Vagina (tissue), 2 donors: ENCODE measurements at regions not wholly inside any gene's neighbourhood (a gene's known extent, or its start where the extent isn't known, plus 50 kb on each side); places are given as distances from the start of the nearest gene placed in this dataset.

Experiments
- DNase-seq, 2 donors: peaks; one replicate each; pipeline ENCODE4 v3.0.0-alpha.2; 2017; ENCODE audit errors: extremely low spot score in 2 of 2
- H3K27ac ChIP-seq: fragments of 200-600 bp; sonication (generic); one replicate; pipeline ENCODE4 v1.5.1; 2019
- H3K27me3 ChIP-seq: fragments of 200-600 bp; sonication (generic); one replicate; pipeline ENCODE4 v1.5.1; 2019
- H3K36me3 ChIP-seq, 2 donors: fragments of 200-600 bp; sonication (generic); one replicate each; pipeline ENCODE4 v1.5.1; 2017 to 2019
- H3K4me1 ChIP-seq: fragments of 200-600 bp; sonication (generic); one replicate; pipeline ENCODE4 v1.5.1; 2019
- H3K4me3 ChIP-seq, 2 donors: fragments of 200-600 bp; sonication (generic); 1 replicate in 1 of 2; 2 replicates in 1 of 2; pipeline ENCODE4 v1.5.1; 2016 to 2019
- H3K9me3 ChIP-seq: fragments of 200-600 bp; sonication (generic); one replicate; pipeline ENCODE4 v1.5.1; 2019
- CTCF ChIP-seq, 3 experiments: fragments of 450-650 bp in 2 of 3; fragments of 200-600 bp in 1 of 3; sonication (generic) in 1 of 3; IDR thresholded peaks; one replicate each; pipeline ENCODE4 v1.5.1; 2017 to 2019; ENCODE audit warnings: antibody characterized with exemption in 3 of 3, mild to moderate bottlenecking in 2 of 3, moderate library complexity in 2 of 3
- POLR2A ChIP-seq, 2 donors: fragments of 450-650 bp; IDR thresholded peaks; one replicate each; pipeline ENCODE4 v1.6.1; 2017; ENCODE audit warnings: antibody characterized with exemption in 2 of 2, mild to moderate bottlenecking in 2 of 2, moderate library complexity in 2 of 2
- POLR2AphosphoS5 ChIP-seq, 2 donors: sonication (generic); formaldehyde crosslinking; IDR thresholded peaks; one replicate each; pipeline ENCODE4 v1.9.0; 2017; ENCODE audit warnings: antibody characterized with exemption in 2 of 2, mild to moderate bottlenecking in 2 of 2, low read depth in 1 of 2; ENCODE audit not compliant: insufficient read depth in 1 of 2
- intact Hi-C: fragments of 100-400 bp; cut with DNase I; formaldehyde crosslinking; loops from one replicate; pipeline ENCODE4 v1.15.1; 2023

- TF ChIP-seq CTCF (IDR thresholded peaks at IDR 0.05) (no peak), POLR2A (IDR thresholded peaks at IDR 0.05) (no peak), POLR2AphosphoS5 (IDR thresholded peaks at IDR 0.05; ENCODE audit: insufficient read depth in 1 of 2, low read depth in 1 of 2) (no peak)
- intact Hi-C loops, result no loop called here
- no peak for DNase-seq
- Histone ChIP-seq H3K27ac (no peak overlapping the region), H3K27me3 (no peaks in the 10 kb centered on the region), H3K4me3 (no peak overlapping the region), H3K36me3 (no peaks in the 10 kb centered on the region), H3K9me3 (no peaks in the 10 kb centered on the region), H3K4me1 (no peaks in the 10 kb centered on the region)
These were observed 352.1 kb downstream of the MTX2 start for GRCh38 chr2:176621350-176621749.

GRCh38 chr2:176622792-176623191 lies 353.6 kb downstream of the MTX2 start:
- no peaks in the 10 kb centered on the region for H3K9me3 ChIP-seq
- H3K27ac ChIP-seq, result no peak overlapping the region
- no peaks in the 10 kb centered on the region for H3K4me1 ChIP-seq
- intact Hi-C loops, result no loop called here
- H3K36me3 ChIP-seq, result no peaks in the 10 kb centered on the region
- DNase-seq, result no peak
- H3K27me3 ChIP-seq, result no peaks in the 10 kb centered on the region
- no peak overlapping the region for H3K4me3 ChIP-seq
- TF ChIP-seq CTCF (IDR thresholded peaks at IDR 0.05) (no peak), POLR2A (IDR thresholded peaks at IDR 0.05) (no peak), POLR2AphosphoS5 (IDR thresholded peaks at IDR 0.05; ENCODE audit: insufficient read depth in 1 of 2, low read depth in 1 of 2) (no peak)

GRCh38 chr2:176626796-176627195 lies 357.6 kb downstream of the MTX2 start:
- TF ChIP-seq POLR2A (IDR thresholded peaks at IDR 0.05) (no peak), POLR2AphosphoS5 (IDR thresholded peaks at IDR 0.05; ENCODE audit: insufficient read depth in 1 of 2, low read depth in 1 of 2) (no peak), CTCF (IDR thresholded peaks at IDR 0.05) (no peak)
- Histone ChIP-seq H3K4me1 (no peaks in the 10 kb centered on the region), H3K36me3 (no peaks in the 10 kb centered on the region), H3K9me3 (no peaks in the 10 kb centered on the region), H3K27ac (no peak overlapping the region), H3K4me3 (no peak overlapping the region), H3K27me3 (no peaks in the 10 kb centered on the region)
- intact Hi-C loops, result no loop called here
- DNase-seq, result no peak

- intact Hi-C loops, result no loop called here
- H3K27ac ChIP-seq, result no peak overlapping the region
- no peak for TF ChIP-seq POLR2AphosphoS5 (IDR thresholded peaks at IDR 0.05; ENCODE audit: insufficient read depth in 1 of 2, low read depth in 1 of 2)
- no peak for TF ChIP-seq POLR2A (IDR thresholded peaks at IDR 0.05)
- TF ChIP-seq CTCF (IDR thresholded peaks at IDR 0.05), result no peak
- no peak overlapping the region for H3K4me3 ChIP-seq
- H3K9me3 ChIP-seq, result no peaks in the 10 kb centered on the region
- no peaks in the 10 kb centered on the region for H3K36me3 ChIP-seq
- no peaks in the 10 kb centered on the region for H3K27me3 ChIP-seq
- no peaks in the 10 kb centered on the region for H3K4me1 ChIP-seq
- DNase-seq, result no peak
These were observed 359.2 kb downstream of the MTX2 start for GRCh38 chr2:176628438-176628837.

- H3K36me3 ChIP-seq, result no peaks in the 10 kb centered on the region
- DNase-seq, result no peak
- H3K4me1 ChIP-seq, result peaks cover 9% of the 10 kb centered on the region
- H3K9me3 ChIP-seq, result no peaks in the 10 kb centered on the region
- H3K4me3 ChIP-seq, result no peak overlapping the region
- no peak overlapping the region for H3K27ac ChIP-seq
- no peak for TF ChIP-seq CTCF (IDR thresholded peaks at IDR 0.05)
- no peak for TF ChIP-seq POLR2AphosphoS5 (IDR thresholded peaks at IDR 0.05; ENCODE audit: insufficient read depth in 1 of 2, low read depth in 1 of 2)
- no peak for TF ChIP-seq POLR2A (IDR thresholded peaks at IDR 0.05)
- H3K27me3 ChIP-seq, result no peaks in the 10 kb centered on the region
- intact Hi-C loops, result loop anchor here (10.0 kb wide), 1 partner anchor 179 kb away; no protein-coding TSS in a partner anchor
These were observed 364.5 kb downstream of the MTX2 start for GRCh38 chr2:176633754-176634153.
